HL-60 (cell line): ENCODE measurements at regions not wholly inside any gene's neighbourhood (a gene's known extent, or its start where the extent isn't known, plus 50 kb on each side); places are given as distances from the start of the nearest gene placed in this dataset.

Experiments
- CTCF ChIP-seq: IDR thresholded peaks from one replicate; pipeline ENCODE4 v1.5.1; 2011; ENCODE audit warnings: low read length, control low read depth, inconsistent platforms; ENCODE audit not compliant: insufficient read depth
- GABPA ChIP-seq: IDR thresholded peaks from 2 replicates; pipeline ENCODE4 v1.6.1; 2012; ENCODE audit warnings: low read depth
- POLR2AphosphoS5 ChIP-seq: IDR thresholded peaks from 2 replicates; pipeline ENCODE4 v1.6.1; 2012; ENCODE audit warnings: low read depth
- REST ChIP-seq: IDR thresholded peaks from 2 replicates; pipeline ENCODE4 v1.6.1; 2012; ENCODE audit warnings: low read depth; ENCODE audit not compliant: insufficient replicate concordance
- SPI1 ChIP-seq: IDR thresholded peaks from 2 replicates; pipeline ENCODE4 v1.6.1; 2012; ENCODE audit warnings: low read depth, mild to moderate bottlenecking, borderline replicate concordance

GRCh38 chr12:84201976-84202375, 710.6 kb downstream of the SLC6A15 start:
- TF ChIP-seq CTCF (no peak), POLR2AphosphoS5 (no peak), REST (no peak), SPI1 (no peak), GABPA (no peak)
